K562 (cell line): ENCODE measurements at regions not wholly inside any gene's neighbourhood (a gene's known extent, or its start where the extent isn't known, plus 50 kb on each side); places are given as distances from the start of the nearest gene placed in this dataset.

Experiments used
- ATAC-seq: fragments of 200-7000 bp; cut with Tn5 transposase; 3 replicates; pipeline ENCODE4 v1.9.1; 2020; ENCODE audit warnings: moderate library complexity
- BruUV-seq: library from RNA; stranded (reverse); fragments of 400-500 nt; replicated peaks from 2 replicates; lab custom pipeline; 2021; lab: Mats Ljungman, UMichigan
- CTCF ChIA-PET: fragments of 300-600 bp; formaldehyde crosslinking; extraction: SDS; loops from one replicate; lab custom pipeline; 2021; ENCODE audit warnings: low intra/inter-chr PET ratio; lab: Yijun Ruan, JAX
- POLR2A ChIA-PET: fragments of 300-600, 350-650 bp; sonication (Branson Sonifier 250); formaldehyde crosslinking; extraction: SDS; loops from one replicate; lab custom pipeline; 2021; ENCODE audit warnings: antibody characterized with exemption, inconsistent platforms; lab: Yijun Ruan, JAX
- DNase-seq, 4 experiments: peaks; one replicate each; pipeline versions ENCODE4 v3.0.0 to v3.0.0-alpha.2; 2011 to 2018; ENCODE audit warnings: low spot score in 3 of 4, mixed read lengths in 3 of 4; ENCODE audit errors: extremely low read depth in 1 of 4
- FAIRE-seq: peaks from 2 replicates; lab custom pipeline; 2011; peaks lifted over from hg19 to GRCh38; lab: Jason Lieb, UNC
- H2AFZ ChIP-seq: 2 replicates; pipeline ENCODE4 v1.6.0; 2011; ENCODE audit warnings: low read depth, low read length, control low read depth, inconsistent platforms
- H3K27ac ChIP-seq: fragments of 200-600 bp; 3 replicates; pipeline ENCODE4 v1.8.0; 2011; ENCODE audit warnings: low read depth, mild to moderate bottlenecking, control low read depth, inconsistent platforms, low read length, moderate library complexity, mixed read lengths; ENCODE audit errors: extremely low read depth
- H3K27me3 ChIP-seq, 2 experiments: fragments of 300-600 bp in 1 of 2; 2 replicates in 1 of 2; 3 replicates in 1 of 2; pipeline versions ENCODE4 v1.6.0 to v1.8.0; 2011; ENCODE audit warnings: inconsistent platforms in 2 of 2, low read length in 2 of 2, mild to moderate bottlenecking in 1 of 2, mixed read lengths in 1 of 2, moderate library complexity in 1 of 2; ENCODE audit not compliant: control insufficient read depth in 2 of 2, insufficient read depth in 2 of 2
- H3K36me3 ChIP-seq: fragments of 300-600 bp; 3 replicates; pipeline ENCODE4 v1.8.0; 2011; ENCODE audit warnings: mild to moderate bottlenecking, low read length, inconsistent platforms; ENCODE audit not compliant: control insufficient read depth, insufficient read depth
- H3K4me1 ChIP-seq, 2 experiments: fragments of 200-600 bp in 1 of 2; replicated peaks in 1 of 2; 2 replicates in 1 of 2; 3 replicates in 1 of 2; pipeline versions ENCODE4 v1.5.1 to v1.8.0; 2011; ENCODE audit warnings: inconsistent platforms in 2 of 2, low read length in 2 of 2, mild to moderate bottlenecking in 1 of 2, mixed read lengths in 1 of 2, moderate library complexity in 1 of 2; ENCODE audit not compliant: control insufficient read depth in 2 of 2, insufficient read depth in 2 of 2
- H3K4me2 ChIP-seq: 2 replicates; pipeline ENCODE4 v1.6.1; 2011; ENCODE audit warnings: low read length, control low read depth, inconsistent platforms, mixed read lengths; ENCODE audit not compliant: insufficient read depth
- H3K4me3 ChIP-seq: fragments of 200-600 bp; sonication (generic), shearing (Covaris generic); 2 replicates; pipeline ENCODE4 v1.5.1; 2016; ENCODE audit warnings: control low read depth, inconsistent platforms
- H3K79me2 ChIP-seq: fragments of 200-600 bp; 3 replicates; pipeline ENCODE4 v1.8.0; 2011; ENCODE audit warnings: low read length, inconsistent platforms; ENCODE audit not compliant: control insufficient read depth, insufficient read depth
- H3K9ac ChIP-seq, 2 experiments: 2 replicates each; pipeline versions ENCODE4 v1.6.0 to v1.6.1; 2011; ENCODE audit warnings: low read depth in 2 of 2, low read length in 2 of 2, control low read depth in 1 of 2, inconsistent platforms in 1 of 2, mild to moderate bottlenecking in 1 of 2, mixed read lengths in 1 of 2; ENCODE audit not compliant: insufficient read depth in 1 of 2
- H3K9me1 ChIP-seq: one replicate; pipeline ENCODE4 v1.6.0; 2011; ENCODE audit warnings: inconsistent platforms, mild to moderate bottlenecking, low read length, moderate library complexity; ENCODE audit not compliant: control insufficient read depth, insufficient read depth
- H3K9me3 ChIP-seq: replicated peaks from 2 replicates; pipeline ENCODE4 v1.5.1; 2011; ENCODE audit warnings: low read depth, low read length, inconsistent platforms; ENCODE audit not compliant: control insufficient read depth, insufficient read depth
- H4K20me1 ChIP-seq: replicated peaks from 2 replicates; pipeline ENCODE4 v1.6.1; 2011; ENCODE audit warnings: low read length, inconsistent platforms, mixed read lengths; ENCODE audit not compliant: control insufficient read depth, insufficient read depth
- CCAR2 ChIP-seq: fragments of 200-400 bp; formaldehyde crosslinking; IDR thresholded peaks from 2 replicates; pipeline ENCODE4 v1.6.1; 2017; ENCODE audit warnings: mild to moderate bottlenecking, low read depth, low read length
- ELF1 ChIP-seq: fragments of 200-800 bp; sonication (Bioruptor generic); IDR thresholded peaks from 2 replicates; pipeline ENCODE4 v1.6.1; 2016; ENCODE audit warnings: missing genetic modification characterization, missing compliant biosample characterization
- PTBP1 ChIP-seq: fragments of 200-400 bp; formaldehyde crosslinking; IDR thresholded peaks from 2 replicates; pipeline ENCODE4 v1.6.1; 2017; ENCODE audit warnings: low read depth, low read length
- WGBS: fragments of 100-300 bp; shearing (Covaris generic); methylation state at CpG from one replicate; pipeline ENCODE4 v1.1.6; 2016; ENCODE audit warnings: low coverage, mixed read lengths; ENCODE audit not compliant: insufficient coverage; ENCODE audit errors: missing lambda C conversion rate; 5-methylcytosine and 5-hydroxymethylcytosine counted together
- in situ Hi-C: fragments of 300-500 bp; cut with MboI; formaldehyde crosslinking; loops from 4 replicates; pipeline ENCODE4 v1.15.0; 2018; ENCODE audit warnings: inconsistent platforms, mixed read lengths
- intact Hi-C: fragments of 100-400 bp; cut with micrococcal nuclease; formaldehyde crosslinking; loops from 2 replicates; pipeline ENCODE4 v1.14.2; 2022
- TF ChIP-seq, protein P1 (sequence below), 2 experiments: fragments of 450-650 bp in 1 of 2; sonication (generic) in 1 of 2; formaldehyde crosslinking in 1 of 2; IDR thresholded peaks in 1 of 2; conservative IDR thresholded peaks in 1 of 2; 2 replicates each; pipeline versions ENCODE4 v1.6.1 to v1.8.1; 2016 to 2023; ENCODE audit warnings: mild to moderate bottlenecking in 2 of 2, moderate library complexity in 2 of 2, inconsistent platforms in 1 of 2, missing genetic modification reagents in 1 of 2
- TF ChIP-seq, protein P2 (sequence below), 3 experiments: IDR thresholded peaks in 2 of 3; conservative IDR thresholded peaks in 1 of 3; 2 replicates each; pipeline ENCODE4 v1.5.1; 2011 to 2012; ENCODE audit warnings: low read length in 3 of 3, mild to moderate bottlenecking in 3 of 3, control low read depth in 2 of 3, improper control_type of control experiment in 1 of 3, inconsistent platforms in 1 of 3, low read depth in 1 of 3, mixed read lengths in 1 of 3, moderate library complexity in 1 of 3; ENCODE audit not compliant: insufficient read depth in 2 of 3

- no peaks in the 10 kb centered on the region for H4K20me1 ChIP-seq
- H3K9me3 ChIP-seq: no peaks in the 10 kb centered on the region
- H3K27ac ChIP-seq: no peak overlapping the region
- DNase-seq (peak in 1 of 4 experiments; percentile 5), ATAC-seq (peak; percentile 78)
- H3K9me1 ChIP-seq: no peaks in the 10 kb centered on the region
- CTCF ChIA-PET: no interaction called here
- POLR2A ChIA-PET: interaction anchor here (1.1 to 1.4 kb wide), 2 partner anchors 18 to 244 kb away, joined by 3 to 4 read pairs; no protein-coding TSS in a partner anchor
- BruUV-seq: no TSS peak
- peak overlapping the region; percentile 51; the same call in 1 of the 2 replicates for H2AFZ ChIP-seq
- no peaks in the 10 kb centered on the region for H3K79me2 ChIP-seq
- 29% methylated on average over 32 of the region's 32 CpGs for WGBS
- peaks cover 0 to 5% of the 10 kb centered on the region in 2 experiments; a peak in 1 of 5 replicates for H3K27me3 ChIP-seq
- no peak for TF ChIP-seq PTBP1
- TF ChIP-seq, protein P1, sequence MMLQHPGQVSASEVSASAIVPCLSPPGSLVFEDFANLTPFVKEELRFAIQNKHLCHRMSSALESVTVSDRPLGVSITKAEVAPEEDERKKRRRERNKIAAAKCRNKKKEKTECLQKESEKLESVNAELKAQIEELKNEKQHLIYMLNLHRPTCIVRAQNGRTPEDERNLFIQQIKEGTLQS (IDR thresholded peaks at IDR 0.05): no peak
- TF ChIP-seq, protein P1 (CRISPR knock-in tag; conservative IDR thresholded peaks at IDR 0.05): no peak
- TF ChIP-seq ELF1 (tag): no peak
- no peak for TF ChIP-seq CCAR2
- TF ChIP-seq, protein P2, sequence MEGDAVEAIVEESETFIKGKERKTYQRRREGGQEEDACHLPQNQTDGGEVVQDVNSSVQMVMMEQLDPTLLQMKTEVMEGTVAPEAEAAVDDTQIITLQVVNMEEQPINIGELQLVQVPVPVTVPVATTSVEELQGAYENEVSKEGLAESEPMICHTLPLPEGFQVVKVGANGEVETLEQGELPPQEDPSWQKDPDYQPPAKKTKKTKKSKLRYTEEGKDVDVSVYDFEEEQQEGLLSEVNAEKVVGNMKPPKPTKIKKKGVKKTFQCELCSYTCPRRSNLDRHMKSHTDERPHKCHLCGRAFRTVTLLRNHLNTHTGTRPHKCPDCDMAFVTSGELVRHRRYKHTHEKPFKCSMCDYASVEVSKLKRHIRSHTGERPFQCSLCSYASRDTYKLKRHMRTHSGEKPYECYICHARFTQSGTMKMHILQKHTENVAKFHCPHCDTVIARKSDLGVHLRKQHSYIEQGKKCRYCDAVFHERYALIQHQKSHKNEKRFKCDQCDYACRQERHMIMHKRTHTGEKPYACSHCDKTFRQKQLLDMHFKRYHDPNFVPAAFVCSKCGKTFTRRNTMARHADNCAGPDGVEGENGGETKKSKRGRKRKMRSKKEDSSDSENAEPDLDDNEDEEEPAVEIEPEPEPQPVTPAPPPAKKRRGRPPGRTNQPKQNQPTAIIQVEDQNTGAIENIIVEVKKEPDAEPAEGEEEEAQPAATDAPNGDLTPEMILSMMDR (IDR thresholded peaks at IDR 0.05 in 2 of 3, conservative IDR thresholded peaks at IDR 0.05 in 1 of 3; ENCODE audit: insufficient read depth in 2 of 3, low read depth in 1 of 3, low read length in 3 of 3): peak in 1 of 3 experiments; percentile 2; a peak in 1 of 6 replicates
- TF ChIP-seq, all 486 proteins: peak for 1
- Histone ChIP-seq H3K9ac (no peak overlapping the region), H3K36me3 (no peaks in the 10 kb centered on the region), H3K4me2 (no peak overlapping the region; the same call in 1 of the 2 replicates), H3K4me1 (no peaks in the 10 kb centered on the region), H3K4me3 (no peak overlapping the region)
- no peak for FAIRE-seq
- intact Hi-C loops: no loop called here
- in situ Hi-C loops: no loop called here
Observed at GRCh38 chr5:37951946-37952721, 112.3 kb upstream of the GDNF start.
